ENCODE measurements at regions not wholly inside any gene's neighbourhood (a gene's known extent, or its start where the extent isn't known, plus 50 kb on each side); places are given as distances from the start of the nearest gene placed in this dataset.

DNA sequence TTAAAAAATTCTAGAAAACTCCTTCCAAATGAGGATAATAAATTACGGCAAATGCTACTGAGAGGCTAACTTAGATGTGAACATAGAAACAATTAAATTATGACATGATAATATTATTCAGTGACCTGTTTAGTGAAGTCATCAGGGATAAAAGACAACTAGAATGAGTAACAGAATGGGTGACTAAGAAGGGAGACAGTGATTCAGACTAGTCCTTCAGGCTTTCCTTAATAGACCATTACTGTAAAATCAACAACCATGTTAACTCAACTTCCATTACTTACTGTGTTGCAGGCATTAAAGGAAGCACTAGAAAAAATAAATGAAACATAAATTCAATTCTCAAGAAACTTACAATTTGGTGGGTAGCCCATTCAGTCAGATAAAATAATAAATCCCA lies 543.9 kb upstream of the LRFN5 start:
- DNase-seq = no peak
- Histone ChIP-seq H3K36me3 (no peaks in the 10 kb centered on the region), H3K27me3 (no peaks in the 10 kb centered on the region), H3K4me3 (no peak overlapping the region), H3K27ac (no peak overlapping the region), H3K4me1 (no peaks in the 10 kb centered on the region), H3K9me3 (no peaks in the 10 kb centered on the region)
- TF ChIP-seq, protein P1, sequence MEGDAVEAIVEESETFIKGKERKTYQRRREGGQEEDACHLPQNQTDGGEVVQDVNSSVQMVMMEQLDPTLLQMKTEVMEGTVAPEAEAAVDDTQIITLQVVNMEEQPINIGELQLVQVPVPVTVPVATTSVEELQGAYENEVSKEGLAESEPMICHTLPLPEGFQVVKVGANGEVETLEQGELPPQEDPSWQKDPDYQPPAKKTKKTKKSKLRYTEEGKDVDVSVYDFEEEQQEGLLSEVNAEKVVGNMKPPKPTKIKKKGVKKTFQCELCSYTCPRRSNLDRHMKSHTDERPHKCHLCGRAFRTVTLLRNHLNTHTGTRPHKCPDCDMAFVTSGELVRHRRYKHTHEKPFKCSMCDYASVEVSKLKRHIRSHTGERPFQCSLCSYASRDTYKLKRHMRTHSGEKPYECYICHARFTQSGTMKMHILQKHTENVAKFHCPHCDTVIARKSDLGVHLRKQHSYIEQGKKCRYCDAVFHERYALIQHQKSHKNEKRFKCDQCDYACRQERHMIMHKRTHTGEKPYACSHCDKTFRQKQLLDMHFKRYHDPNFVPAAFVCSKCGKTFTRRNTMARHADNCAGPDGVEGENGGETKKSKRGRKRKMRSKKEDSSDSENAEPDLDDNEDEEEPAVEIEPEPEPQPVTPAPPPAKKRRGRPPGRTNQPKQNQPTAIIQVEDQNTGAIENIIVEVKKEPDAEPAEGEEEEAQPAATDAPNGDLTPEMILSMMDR (IDR thresholded peaks at IDR 0.05) = no peak
- TF ChIP-seq POLR2A (IDR thresholded peaks at IDR 0.05) = no peak
- TF ChIP-seq POLR2AphosphoS5 (IDR thresholded peaks at IDR 0.05) = no peak
- no peak for TF ChIP-seq EP300 (IDR thresholded peaks at IDR 0.05)
- WGBS, 2 donors = 93 to 98% methylated on average over 1 of the region's 1 CpG
- intact Hi-C loops (cut with DNase I) = no loop called here

DNA sequence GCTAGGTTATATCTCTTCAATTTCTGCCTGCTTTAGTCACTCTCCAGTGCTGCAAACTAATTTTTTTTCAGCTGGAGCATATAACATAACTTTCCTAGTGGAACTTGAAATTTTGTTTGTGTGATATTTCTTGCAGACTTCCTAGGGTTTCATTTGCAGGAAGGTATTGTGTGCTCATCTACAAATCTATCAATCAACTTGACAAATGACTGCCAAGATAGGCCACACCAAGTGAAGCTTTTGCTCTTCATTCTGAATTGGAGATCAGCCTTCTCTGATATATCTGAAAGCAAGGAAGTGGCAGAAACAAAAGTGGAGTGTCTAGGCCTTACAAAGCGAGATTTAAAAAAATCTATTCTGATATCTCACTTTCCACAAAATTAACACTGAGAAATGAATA lies 551.1 kb upstream of the LRFN5 start:
- TF ChIP-seq, protein P1 (IDR thresholded peaks at IDR 0.05) = no peak
- no peak for TF ChIP-seq POLR2AphosphoS5 (IDR thresholded peaks at IDR 0.05)
- TF ChIP-seq EP300 (IDR thresholded peaks at IDR 0.05) = no peak
- no peak for TF ChIP-seq POLR2A (IDR thresholded peaks at IDR 0.05)
- H3K27me3 ChIP-seq = no peaks in the 10 kb centered on the region
- WGBS, 2 donors = 69 to 80% methylated on average over 1 of the region's 1 CpG

DNA sequence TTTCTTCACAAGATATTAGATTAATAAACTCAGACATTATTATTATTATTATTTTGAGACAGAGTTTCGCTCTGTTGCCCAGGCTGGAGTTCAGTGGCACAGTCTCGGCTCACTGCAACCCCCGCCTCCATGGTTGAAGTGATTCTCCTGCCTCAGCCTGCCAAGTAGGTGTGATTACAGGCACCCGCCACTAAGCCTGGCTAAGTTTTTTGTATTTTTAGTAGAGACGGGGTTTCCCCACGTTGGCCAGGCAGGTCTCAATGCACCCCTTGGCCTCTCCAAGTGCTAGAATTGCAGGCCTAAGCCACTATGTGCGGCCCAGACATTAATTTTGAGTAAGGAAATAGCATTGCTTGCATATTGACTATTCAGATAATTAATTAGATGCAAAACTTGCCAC lies 554.9 kb upstream of the LRFN5 start:
- no peak for DNase-seq
- 74 to 81% methylated on average over 7 of the region's 7 CpGs for WGBS, 2 donors
- intact Hi-C loops (cut with DNase I) = no loop called here
- H3K27me3 ChIP-seq = no peaks in the 10 kb centered on the region
- H3K27ac ChIP-seq = no peak overlapping the region
- no peak overlapping the region for H3K4me3 ChIP-seq
- no peaks in the 10 kb centered on the region for H3K9me3 ChIP-seq
- TF ChIP-seq POLR2A (IDR thresholded peaks at IDR 0.05) (no peak), POLR2AphosphoS5 (IDR thresholded peaks at IDR 0.05) (no peak), EP300 (IDR thresholded peaks at IDR 0.05) (no peak)
- TF ChIP-seq, protein P1 (IDR thresholded peaks at IDR 0.05) = no peak
- no peaks in the 10 kb centered on the region for H3K36me3 ChIP-seq
- H3K4me1 ChIP-seq = no peaks in the 10 kb centered on the region

More for the DNA sequence above, 551.1 kb upstream of the LRFN5 start:
- intact Hi-C loops (cut with DNase I) = no loop called here
- H3K4me1 ChIP-seq = no peaks in the 10 kb centered on the region
- H3K9me3 ChIP-seq = no peaks in the 10 kb centered on the region
- no peak for DNase-seq
- H3K4me3 ChIP-seq = no peak overlapping the region
- H3K27ac ChIP-seq = no peak overlapping the region
- H3K36me3 ChIP-seq = no peaks in the 10 kb centered on the region

DNA sequence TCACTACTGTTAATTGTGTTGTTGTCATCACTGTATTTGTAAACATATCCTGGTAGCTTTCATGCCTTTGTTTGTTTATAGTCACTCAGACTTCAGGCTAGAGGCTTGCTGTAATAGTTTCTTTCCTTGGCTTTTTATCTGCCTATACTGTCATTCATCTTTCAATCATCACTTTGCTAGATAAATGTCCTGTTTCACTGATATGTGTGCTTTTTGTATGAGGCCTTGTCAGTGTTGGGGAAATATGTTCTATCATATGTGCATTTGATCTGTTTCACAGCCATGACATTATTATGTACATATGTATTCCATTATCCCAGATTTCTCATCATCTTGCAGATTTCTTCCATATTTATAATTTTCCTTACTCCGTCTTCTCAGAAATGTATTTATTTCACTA lies 558.9 kb upstream of the LRFN5 start:
- TF ChIP-seq, protein P1 (IDR thresholded peaks at IDR 0.05) = no peak
- no peak for TF ChIP-seq POLR2AphosphoS5 (IDR thresholded peaks at IDR 0.05)
- TF ChIP-seq POLR2A (IDR thresholded peaks at IDR 0.05) = no peak
- no peak for TF ChIP-seq EP300 (IDR thresholded peaks at IDR 0.05)
- H3K27ac ChIP-seq = no peak overlapping the region
- H3K27me3 ChIP-seq = no peaks in the 10 kb centered on the region
- H3K36me3 ChIP-seq = no peaks in the 10 kb centered on the region
- intact Hi-C loops (cut with DNase I) = no loop called here
- no peak for DNase-seq
- 0 to 2% methylated on average over 1 of the region's 1 CpG for WGBS, 2 donors
- no peaks in the 10 kb centered on the region for H3K4me1 ChIP-seq
- H3K9me3 ChIP-seq = no peaks in the 10 kb centered on the region
- H3K4me3 ChIP-seq = no peak overlapping the region

DNA sequence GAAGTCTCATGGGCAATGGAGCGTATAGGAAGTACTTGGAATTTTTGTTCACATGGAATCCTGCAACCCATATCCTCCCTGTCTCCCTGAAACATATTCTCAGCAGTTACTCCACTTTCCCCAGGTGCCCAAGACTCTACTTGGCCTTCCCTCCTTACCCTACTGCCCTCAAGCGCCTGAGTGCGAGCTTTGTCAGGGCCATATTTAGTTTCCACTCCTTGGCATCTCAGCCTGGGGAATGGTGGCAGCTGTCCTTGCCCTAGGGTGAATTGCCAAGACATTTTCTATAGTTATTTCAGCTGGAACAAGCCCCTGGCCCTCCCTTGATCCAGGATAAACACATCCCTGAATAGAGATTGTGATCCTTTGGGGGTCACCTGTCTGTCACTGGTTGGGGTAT lies 569.3 kb upstream of the LRFN5 start:
- DNase-seq = no peak
- no peaks in the 10 kb centered on the region for H3K4me1 ChIP-seq
- WGBS, 2 donors = 59 to 63% methylated on average over 3 of the region's 3 CpGs
- no peak overlapping the region for H3K4me3 ChIP-seq
- TF ChIP-seq, protein P1 (IDR thresholded peaks at IDR 0.05) = no peak
- H3K27me3 ChIP-seq = no peaks in the 10 kb centered on the region
- no peak overlapping the region for H3K27ac ChIP-seq
- H3K36me3 ChIP-seq = no peaks in the 10 kb centered on the region
- intact Hi-C loops (cut with DNase I) = no loop called here
- no peaks in the 10 kb centered on the region for H3K9me3 ChIP-seq
